Activated CD4-positive, alpha-beta T cell treated with anti-CD3 and anti-CD28 coated beads, Interleukin-2, amount 50 U/mL, for 24 hours (primary cell): ENCODE measurements at regions not wholly inside any gene's neighbourhood (a gene's known extent, or its start where the extent isn't known, plus 50 kb on each side); places are given as distances from the start of the nearest gene placed in this dataset.
"Not testable (repeated sequence)": the region's sequence is repeated elsewhere in the genome, so short reads cannot be mapped to it uniquely, and the experiment has no call there.

Source experiments
- DNase-seq, 2 donors: peaks; one replicate each; pipeline ENCODE4 v3.0.0-alpha.2; 2020; ENCODE audit warnings: low read depth in 1 of 2, low spot score in 1 of 2

- no peak for DNase-seq
Measured at GRCh38 chr3:87895983-87896382, 162.8 kb downstream of the CGGBP1 start.

- DNase-seq = no peak
Measured at GRCh38 chr3:87873136-87873535, 185.7 kb downstream of the CGGBP1 start.

- DNase-seq = no peak
Measured at GRCh38 chr3:87867001-87867400, 191.8 kb downstream of the CGGBP1 start.

- DNase-seq = no peak
Measured at GRCh38 chr3:87856126-87856525, 202.7 kb downstream of the CGGBP1 start.

GRCh38 chr3:87855616-87856015 lies 203.2 kb downstream of the CGGBP1 start:
- DNase-seq = no peak

- no peak for DNase-seq
Measured at GRCh38 chr3:87855211-87855610, 203.6 kb downstream of the CGGBP1 start.

- DNase-seq = no peak
Measured at GRCh38 chr3:87848003-87848402, 210.8 kb downstream of the CGGBP1 start.

GRCh38 chr3:87837076-87837475 lies 221.7 kb downstream of the CGGBP1 start:
- no peak for DNase-seq

- DNase-seq = no peak
Measured at GRCh38 chr3:87836026-87836425, 222.8 kb downstream of the CGGBP1 start.

- no peak for DNase-seq
Measured at GRCh38 chr3:87835236-87835635, 223.6 kb downstream of the CGGBP1 start.

GRCh38 chr3:87834327-87834726 lies 224.5 kb downstream of the CGGBP1 start:
- no peak for DNase-seq

GRCh38 chr3:87833039-87833377 lies 225.8 kb downstream of the CGGBP1 start:
- DNase-seq = no peak

GRCh38 chr3:87828046-87828445 lies 230.8 kb downstream of the CGGBP1 start:
- DNase-seq = no peak

- DNase-seq = no peak
Measured at GRCh38 chr3:87822563-87822962, 236.2 kb downstream of the CGGBP1 start.

GRCh38 chr3:87813503-87813902 lies 245.3 kb downstream of the CGGBP1 start:
- not testable (repeated sequence) for DNase-seq

- DNase-seq = no peak
Measured at GRCh38 chr3:87811953-87812352, 246.9 kb downstream of the CGGBP1 start.

- DNase-seq = no peak
Measured at GRCh38 chr3:87810452-87811016, 248.3 kb downstream of the CGGBP1 start.

GRCh38 chr3:87805670-87806069 lies 253.1 kb downstream of the CGGBP1 start:
- DNase-seq = no peak

GRCh38 chr3:87801409-87801808 lies 257.4 kb downstream of the CGGBP1 start:
- DNase-seq = no peak

- DNase-seq = no peak
Measured at GRCh38 chr3:87800516-87800915, 258.3 kb downstream of the CGGBP1 start.

- no peak for DNase-seq
Measured at GRCh38 chr3:87798567-87798947, 260.2 kb downstream of the CGGBP1 start.

GRCh38 chr3:87797872-87798566 lies 260.8 kb downstream of the CGGBP1 start:
- no peak for DNase-seq

- no peak for DNase-seq
Measured at GRCh38 chr3:87796843-87797185, 262.0 kb downstream of the CGGBP1 start.
